Dermis microvascular lymphatic vessel endothelial cell (primary cell): ENCODE measurements at regions not wholly inside any gene's neighbourhood (a gene's known extent, or its start where the extent isn't known, plus 50 kb on each side); places are given as distances from the start of the nearest gene placed in this dataset.
"Not testable (repeated sequence)": the region's sequence is repeated elsewhere in the genome, so short reads cannot be mapped to it uniquely, and the experiment has no call there.

Experiments
- DNase-seq, 2 donors: peaks; one replicate each; pipeline versions ENCODE4 v3.0.0 to v3.0.0-alpha.2; 2010; ENCODE audit warnings: low read depth in 2 of 2

GRCh38 chr2:167793725-167794124, 453.7 kb downstream of the STK39 start:
- no peak for DNase-seq

GRCh38 chr2:167792126-167792525, 455.3 kb downstream of the STK39 start:
- no peak for DNase-seq

DNA sequence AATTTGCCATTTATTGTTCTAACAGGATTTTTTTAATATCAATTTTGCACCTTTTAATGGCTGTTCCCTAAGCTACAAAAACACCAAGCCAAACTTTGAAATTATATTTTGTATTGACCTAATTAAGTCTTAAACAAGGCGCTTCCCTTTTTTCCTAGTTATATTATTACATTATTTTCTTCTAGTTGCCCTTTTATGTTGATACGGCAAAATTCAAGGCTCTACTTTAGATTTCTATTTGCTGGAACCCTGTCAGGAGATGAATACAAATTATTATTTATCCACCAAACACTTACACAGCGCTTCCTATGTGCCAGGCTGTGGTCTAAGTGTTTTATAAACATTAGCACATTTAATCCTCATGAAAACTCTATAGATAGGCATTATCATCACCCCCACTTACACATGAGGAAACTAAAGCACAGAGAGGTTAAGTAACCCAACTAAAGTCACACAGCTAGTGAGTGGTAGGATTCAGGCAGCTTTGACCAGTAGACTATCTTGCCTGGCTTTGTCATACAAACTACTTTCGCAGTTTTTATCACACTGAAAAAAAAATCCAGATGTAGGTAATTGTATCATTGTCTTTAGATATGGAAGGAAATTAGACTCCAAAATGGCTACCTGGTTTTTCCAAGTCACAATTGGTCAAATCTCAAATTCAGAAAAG, 456.5 kb downstream of the STK39 start:
- no peak for DNase-seq

- no peak for DNase-seq
Observed at GRCh38 chr2:167790189-167790588, 457.2 kb downstream of the STK39 start.

- no peak for DNase-seq
Observed at GRCh38 chr2:167787562-167787961, 459.8 kb downstream of the STK39 start.

GRCh38 chr2:167787021-167787420, 460.4 kb downstream of the STK39 start:
- no peak for DNase-seq

- DNase-seq = no peak
Observed at GRCh38 chr2:167785606-167786216, 461.7 kb downstream of the STK39 start.

- no peak for DNase-seq
Observed at GRCh38 chr2:167784084-167784425, 463.3 kb downstream of the STK39 start.

DNA sequence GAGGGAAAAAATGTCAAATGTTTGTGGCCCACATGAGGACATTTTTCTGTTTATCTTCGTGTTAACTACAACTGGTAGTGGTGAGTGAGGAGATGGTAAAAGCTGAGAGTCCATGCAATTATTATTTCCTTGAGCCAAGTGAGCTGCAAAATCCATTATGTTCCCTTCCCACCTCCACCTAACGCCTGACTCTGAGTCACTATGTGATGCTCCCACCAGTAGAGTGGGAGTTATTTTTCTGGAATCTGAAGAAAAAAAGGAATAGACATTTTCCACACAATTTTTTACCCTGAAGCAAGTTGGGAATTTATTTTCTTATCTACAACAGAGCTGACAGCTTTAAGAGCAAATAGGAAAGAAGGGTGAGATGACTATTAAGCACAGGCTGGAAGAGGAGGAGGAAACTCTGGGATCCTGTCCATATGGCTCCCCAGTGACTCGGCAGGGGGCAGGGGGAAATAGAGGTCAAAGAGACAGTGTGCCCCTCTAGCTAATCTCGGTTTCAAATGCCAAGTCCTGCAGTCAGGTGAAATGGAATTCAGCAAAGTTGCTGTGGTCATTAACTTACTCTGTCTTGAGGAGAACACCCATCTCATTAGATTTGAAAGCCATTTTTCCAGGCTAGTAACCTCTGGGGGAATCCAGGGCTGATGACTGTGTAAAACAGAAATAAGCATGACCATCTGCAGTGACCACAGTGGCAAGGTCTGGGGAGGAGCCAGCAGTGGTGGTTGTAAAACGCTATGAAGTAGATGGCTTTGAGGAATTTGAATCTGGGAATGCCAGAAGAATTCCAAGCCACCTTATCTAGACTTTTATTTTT, 463.9 kb downstream of the STK39 start:
- no peak for DNase-seq

- DNase-seq = not testable (repeated sequence)
Observed at GRCh38 chr2:167781629-167782028, 465.8 kb downstream of the STK39 start.

DNA sequence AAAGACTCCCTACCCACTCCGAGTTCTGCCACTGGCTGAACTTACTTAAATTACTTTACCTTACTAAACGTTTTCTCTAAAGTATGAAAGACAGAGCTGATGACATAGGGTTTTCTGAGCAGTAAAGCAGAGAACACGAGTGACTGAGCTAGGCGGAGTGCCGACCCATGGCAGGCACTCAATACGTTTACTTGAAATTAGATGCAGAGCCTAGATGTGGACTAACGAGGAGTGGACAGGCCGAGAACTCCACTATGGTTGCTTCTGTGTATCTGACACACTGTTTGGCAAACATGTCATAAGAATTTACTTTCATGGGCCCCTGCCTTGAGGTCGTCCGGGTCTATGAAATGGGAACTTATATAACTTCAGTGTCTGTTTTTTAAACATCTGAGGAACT, 471.0 kb downstream of the STK39 start:
- DNase-seq = no peak

DNA sequence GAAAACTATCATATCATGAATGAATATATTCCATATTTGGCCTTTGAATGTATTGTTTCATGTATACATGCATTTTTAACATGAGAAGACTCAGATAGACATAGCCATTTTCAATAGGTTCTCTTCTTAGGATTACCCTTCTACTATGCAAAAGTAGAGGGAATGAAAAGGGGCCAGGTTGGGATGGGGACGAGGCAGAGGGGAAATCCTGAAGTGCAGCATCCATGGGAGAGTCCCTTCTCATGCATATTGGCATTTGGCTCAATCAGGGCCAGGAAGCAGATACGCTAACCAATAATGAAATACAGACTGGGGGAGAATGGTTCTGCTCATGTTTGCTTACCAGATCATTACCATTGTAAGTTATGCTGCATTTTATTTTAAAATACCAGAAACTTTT, 475.8 kb downstream of the STK39 start:
- DNase-seq = no peak

GRCh38 chr2:167769020-167769419, 478.4 kb downstream of the STK39 start:
- no peak for DNase-seq

DNA sequence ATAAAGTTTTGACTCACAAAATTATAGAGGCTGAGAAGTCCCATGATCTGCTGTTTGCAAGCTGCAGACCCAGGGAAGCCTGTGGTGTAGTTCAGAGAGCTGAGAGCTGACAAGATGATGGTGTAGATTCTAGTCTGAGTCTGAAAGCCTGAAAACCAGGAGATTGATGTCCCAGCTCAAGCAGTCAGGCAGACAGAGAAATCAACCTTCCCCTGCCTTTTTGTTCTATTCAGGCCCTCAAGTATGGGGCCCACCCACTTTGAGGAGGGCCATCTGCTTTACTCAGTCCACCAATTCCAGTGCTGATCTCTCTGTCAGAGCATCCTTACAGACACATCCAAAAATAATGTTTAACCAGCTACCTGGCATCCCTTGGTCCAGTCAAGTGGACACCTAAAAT, 479.6 kb downstream of the STK39 start:
- no peak for DNase-seq

GRCh38 chr2:167764772-167765341, 482.5 kb downstream of the STK39 start:
- no peak for DNase-seq

GRCh38 chr2:167761465-167762136, 485.8 kb downstream of the STK39 start:
- DNase-seq = no peak

- DNase-seq = no peak
Observed at GRCh38 chr2:167759531-167759930, 487.9 kb downstream of the STK39 start.

- DNase-seq = no peak
Observed at GRCh38 chr2:167758292-167758691, 489.1 kb downstream of the STK39 start.

- no peak for DNase-seq
Observed at GRCh38 chr2:167756446-167756845, 490.9 kb downstream of the STK39 start.

GRCh38 chr2:167753142-167753541, 494.3 kb downstream of the STK39 start:
- no peak for DNase-seq

GRCh38 chr2:167752734-167753133, 494.7 kb downstream of the STK39 start:
- no peak for DNase-seq

- no peak for DNase-seq
Observed at GRCh38 chr2:167750675-167751074, 496.7 kb downstream of the STK39 start.
